ENCODE measurements at regions not wholly inside any gene's neighbourhood (a gene's known extent, or its start where the extent isn't known, plus 50 kb on each side); places are given as distances from the start of the nearest gene placed in this dataset.
"Not testable (repeated sequence)": the region's sequence is repeated elsewhere in the genome, so short reads cannot be mapped to it uniquely, and the experiment has no call there.

- Histone ChIP-seq H3K36me3 (no peaks in the 10 kb centered on the region), H3K4me1 (peaks cover 9% of the 10 kb centered on the region), H3K27me3 (no peaks in the 10 kb centered on the region), H3K4me3 (no peak overlapping the region), H3K9me3 (no peaks in the 10 kb centered on the region), H3K27ac (no peak overlapping the region)
- intact Hi-C loops (cut with DNase I): no loop called here
- no peak for TF ChIP-seq CTCF (IDR thresholded peaks at IDR 0.05)
- DNase-seq: no peak
- ATAC-seq: no peak
Measured at GRCh38 chr12:67486671-67487070, 161.9 kb upstream of the DYRK2 start.

GRCh38 chr12:67488349-67488748 is 160.2 kb upstream of the DYRK2 start:
- H3K27ac ChIP-seq; H3K9me3 ChIP-seq; H3K36me3 ChIP-seq; H3K4me3 ChIP-seq; DNase-seq; H3K27me3 ChIP-seq; H3K4me1 ChIP-seq; intact Hi-C loops (cut with DNase I); ATAC-seq: not testable (repeated sequence)

GRCh38 chr12:67489007-67489406 is 159.5 kb upstream of the DYRK2 start:
- DNase-seq (no peak), ATAC-seq (no peak)
- Histone ChIP-seq H3K36me3 (no peaks in the 10 kb centered on the region), H3K4me3 (no peak overlapping the region), H3K27me3 (no peaks in the 10 kb centered on the region), H3K9me3 (no peaks in the 10 kb centered on the region), H3K27ac (no peak overlapping the region), H3K4me1 (no peaks in the 10 kb centered on the region)
- intact Hi-C loops (cut with DNase I): no loop called here
- no peak for TF ChIP-seq CTCF (IDR thresholded peaks at IDR 0.05)

DNA sequence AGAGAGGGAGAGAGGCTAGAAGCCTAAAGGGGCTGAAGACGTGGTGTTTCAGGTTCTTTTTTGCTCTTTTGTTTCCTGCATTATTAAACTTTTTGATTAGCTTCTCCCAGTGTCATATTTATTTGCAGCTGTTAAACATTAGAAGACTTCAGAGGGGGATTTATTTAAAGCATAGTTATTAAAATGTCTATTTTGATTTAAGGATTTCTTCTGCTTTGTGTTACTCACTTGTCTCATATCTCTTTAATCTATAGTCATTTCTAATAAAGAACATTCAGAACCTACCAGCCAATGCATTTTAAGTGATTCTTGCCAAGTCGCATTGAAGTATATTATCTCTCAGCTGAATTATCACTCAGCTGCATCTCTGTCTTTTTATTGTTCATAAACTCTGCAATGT is 152.0 kb upstream of the DYRK2 start:
- no peaks in the 10 kb centered on the region for H3K36me3 ChIP-seq
- no peak for DNase-seq
- no peak overlapping the region for H3K27ac ChIP-seq
- H3K4me1 ChIP-seq: no peaks in the 10 kb centered on the region
- intact Hi-C loops (cut with DNase I): no loop called here
- no peaks in the 10 kb centered on the region for H3K9me3 ChIP-seq
- no peak overlapping the region for H3K4me3 ChIP-seq
- no peak for TF ChIP-seq CTCF (IDR thresholded peaks at IDR 0.05)
- no peak for ATAC-seq
- H3K27me3 ChIP-seq: no peaks in the 10 kb centered on the region

DNA sequence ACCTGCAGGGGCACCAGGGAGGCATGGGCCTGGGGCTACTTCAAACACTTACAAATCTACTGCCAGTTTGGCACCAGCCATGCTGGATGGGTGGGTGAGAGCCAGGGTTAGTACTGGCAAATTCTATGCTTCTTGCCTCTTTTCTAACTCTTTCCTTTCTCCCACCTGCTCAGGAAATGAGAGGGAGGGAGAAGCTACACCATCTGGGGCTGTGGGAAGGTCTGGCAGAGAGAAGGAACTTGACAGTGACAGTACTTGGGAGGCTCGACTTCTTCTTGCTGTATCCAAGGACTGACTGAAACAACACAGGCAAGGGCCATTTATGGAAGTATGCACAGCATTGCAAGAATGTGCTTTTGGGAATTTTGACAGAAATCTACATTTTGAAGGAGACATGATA is 149.6 kb upstream of the DYRK2 start:
- DNase-seq: no peak
- H3K4me3 ChIP-seq: no peak overlapping the region
- H3K4me1 ChIP-seq: no peaks in the 10 kb centered on the region
- H3K36me3 ChIP-seq: no peaks in the 10 kb centered on the region
- ATAC-seq: no peak
- H3K27me3 ChIP-seq: no peaks in the 10 kb centered on the region
- intact Hi-C loops (cut with DNase I): no loop called here
- no peak for TF ChIP-seq CTCF (IDR thresholded peaks at IDR 0.05)
- H3K27ac ChIP-seq: no peak overlapping the region
- no peaks in the 10 kb centered on the region for H3K9me3 ChIP-seq

DNA sequence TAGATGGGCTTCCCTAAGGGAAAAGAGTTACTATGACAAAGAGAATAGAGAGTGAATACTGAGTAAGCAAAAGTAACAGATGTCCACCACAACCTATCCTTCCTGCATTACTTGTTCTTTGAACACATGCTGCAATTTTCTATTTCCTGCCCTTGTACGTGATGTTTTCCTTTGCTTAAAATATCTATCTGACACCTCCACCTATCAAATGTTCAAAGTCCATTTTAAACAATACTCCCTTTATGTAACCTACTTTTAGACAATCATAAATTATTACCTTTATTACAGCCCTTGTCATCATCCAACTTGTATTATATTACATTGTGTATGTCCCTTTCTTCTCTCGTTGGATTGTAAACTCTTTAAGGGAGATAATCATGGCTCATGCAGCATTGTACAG is 147.2 kb upstream of the DYRK2 start:
- ATAC-seq (no peak), DNase-seq (no peak)
- Histone ChIP-seq H3K4me3 (no peak overlapping the region), H3K27me3 (no peaks in the 10 kb centered on the region), H3K36me3 (no peaks in the 10 kb centered on the region), H3K27ac (no peak overlapping the region), H3K9me3 (no peaks in the 10 kb centered on the region), H3K4me1 (no peaks in the 10 kb centered on the region)
- no peak for TF ChIP-seq CTCF (IDR thresholded peaks at IDR 0.05)
- intact Hi-C loops (cut with DNase I): no loop called here

Measured in upper lobe of right lung (tissue), 1 donor.